ENCODE measurements at regions not wholly inside any gene's neighbourhood (a gene's known extent, or its start where the extent isn't known, plus 50 kb on each side); places are given as distances from the start of the nearest gene placed in this dataset.

DNA sequence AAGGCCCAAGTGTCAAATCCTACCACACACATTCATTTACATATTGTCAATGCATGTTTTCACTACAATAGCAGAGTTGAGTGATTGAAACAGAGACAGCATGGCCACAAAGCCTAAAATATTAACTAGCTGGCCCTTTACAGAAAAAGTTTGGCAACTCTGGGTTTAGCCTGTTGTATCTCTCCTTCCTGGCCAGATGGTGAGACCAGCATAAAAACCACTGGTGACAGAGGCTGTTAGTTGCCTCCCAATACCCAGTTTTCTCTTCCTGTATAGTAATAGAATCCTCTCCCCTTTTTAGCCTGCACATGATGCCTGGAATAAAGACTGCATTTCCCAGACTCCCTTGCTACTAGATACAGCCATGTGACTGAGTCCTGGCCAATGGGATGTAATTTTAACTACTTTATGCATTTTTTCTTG lies 100.0 kb upstream of the TAB2 start:
- Histone ChIP-seq H3K27me3 (ENCODE audit: control insufficient read depth, extremely low read depth, insufficient read depth, low read length) (no peaks in the 10 kb centered on the region), H3K4me2 (ENCODE audit: control insufficient read depth, extremely low read depth, insufficient read depth, low read depth, low read length) (no peak overlapping the region), H3K27ac (ENCODE audit: control insufficient read depth, insufficient read depth, low read length) (no peak overlapping the region), H3K4me1 (ENCODE audit: control insufficient read depth, extremely low read depth, insufficient read depth, low read length) (no peaks in the 10 kb centered on the region), H3K9me3 (ENCODE audit: control insufficient read depth, low read depth, low read length) (no peaks in the 10 kb centered on the region), H3K79me2 (ENCODE audit: control insufficient read depth, insufficient read depth, low read length) (no peaks in the 10 kb centered on the region), H3K9ac (ENCODE audit: control insufficient read depth, extremely low read depth, insufficient read depth, low read length) (no peak overlapping the region), H3K36me3 (ENCODE audit: control insufficient read depth in 2 of 2, extremely low read depth in 1 of 2, insufficient read depth in 2 of 2, low read length in 2 of 2) (no peaks in the 10 kb centered on the region), H3K4me3 (ENCODE audit: control insufficient read depth in 2 of 3, extremely low read depth in 1 of 3, insufficient read depth in 2 of 3, low read depth in 1 of 3, low read length in 3 of 3) (no peak overlapping the region), H3K9me1 (ENCODE audit: control insufficient read depth, extremely low read depth, insufficient read depth, low read length) (no peaks in the 10 kb centered on the region), H2AFZ (ENCODE audit: control insufficient read depth, low read length) (no peak overlapping the region), H4K20me1 (ENCODE audit: control insufficient read depth, extremely low read depth, insufficient read depth, low read length) (no peaks in the 10 kb centered on the region)
- dilution Hi-C loops (cut with MboI; ENCODE audit: extremely low pct_ligation_motif_present, low sequenced_read_pairs): no loop called here
- no peak for DNase-seq (ENCODE audit: low read depth, low spot score)
- FAIRE-seq: no peak
- no peak for TF ChIP-seq EZH2 (IDR thresholded peaks at IDR 0.05; ENCODE audit: low read length)
- TF ChIP-seq, protein P1, sequence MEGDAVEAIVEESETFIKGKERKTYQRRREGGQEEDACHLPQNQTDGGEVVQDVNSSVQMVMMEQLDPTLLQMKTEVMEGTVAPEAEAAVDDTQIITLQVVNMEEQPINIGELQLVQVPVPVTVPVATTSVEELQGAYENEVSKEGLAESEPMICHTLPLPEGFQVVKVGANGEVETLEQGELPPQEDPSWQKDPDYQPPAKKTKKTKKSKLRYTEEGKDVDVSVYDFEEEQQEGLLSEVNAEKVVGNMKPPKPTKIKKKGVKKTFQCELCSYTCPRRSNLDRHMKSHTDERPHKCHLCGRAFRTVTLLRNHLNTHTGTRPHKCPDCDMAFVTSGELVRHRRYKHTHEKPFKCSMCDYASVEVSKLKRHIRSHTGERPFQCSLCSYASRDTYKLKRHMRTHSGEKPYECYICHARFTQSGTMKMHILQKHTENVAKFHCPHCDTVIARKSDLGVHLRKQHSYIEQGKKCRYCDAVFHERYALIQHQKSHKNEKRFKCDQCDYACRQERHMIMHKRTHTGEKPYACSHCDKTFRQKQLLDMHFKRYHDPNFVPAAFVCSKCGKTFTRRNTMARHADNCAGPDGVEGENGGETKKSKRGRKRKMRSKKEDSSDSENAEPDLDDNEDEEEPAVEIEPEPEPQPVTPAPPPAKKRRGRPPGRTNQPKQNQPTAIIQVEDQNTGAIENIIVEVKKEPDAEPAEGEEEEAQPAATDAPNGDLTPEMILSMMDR (optimal IDR thresholded peaks at IDR 0.05 in 1 of 3, IDR thresholded peaks at IDR 0.05 in 1 of 3, conservative IDR thresholded peaks at IDR 0.05 in 1 of 3; ENCODE audit: extremely low read depth in 1 of 3, insufficient read depth in 2 of 3, low read length in 3 of 3): no peak

- Histone ChIP-seq H3K9me1 (ENCODE audit: control insufficient read depth, extremely low read depth, insufficient read depth, low read length) (no peaks in the 10 kb centered on the region), H3K79me2 (ENCODE audit: control insufficient read depth, insufficient read depth, low read length) (no peaks in the 10 kb centered on the region), H3K4me2 (ENCODE audit: control insufficient read depth, extremely low read depth, insufficient read depth, low read depth, low read length) (no peak overlapping the region), H3K36me3 (ENCODE audit: control insufficient read depth in 2 of 2, extremely low read depth in 1 of 2, insufficient read depth in 2 of 2, low read length in 2 of 2) (no peaks in the 10 kb centered on the region), H4K20me1 (ENCODE audit: control insufficient read depth, extremely low read depth, insufficient read depth, low read length) (no peaks in the 10 kb centered on the region), H3K4me3 (ENCODE audit: control insufficient read depth in 2 of 3, extremely low read depth in 1 of 3, insufficient read depth in 2 of 3, low read depth in 1 of 3, low read length in 3 of 3) (no peak overlapping the region), H3K4me1 (ENCODE audit: control insufficient read depth, extremely low read depth, insufficient read depth, low read length) (no peaks in the 10 kb centered on the region), H3K9me3 (ENCODE audit: control insufficient read depth, low read depth, low read length) (no peaks in the 10 kb centered on the region), H3K27me3 (ENCODE audit: control insufficient read depth, extremely low read depth, insufficient read depth, low read length) (no peaks in the 10 kb centered on the region), H3K9ac (ENCODE audit: control insufficient read depth, extremely low read depth, insufficient read depth, low read length) (no peak overlapping the region), H2AFZ (ENCODE audit: control insufficient read depth, low read length) (no peak overlapping the region), H3K27ac (ENCODE audit: control insufficient read depth, insufficient read depth, low read length) (no peak overlapping the region)
- dilution Hi-C loops (cut with MboI; ENCODE audit: extremely low pct_ligation_motif_present, low sequenced_read_pairs): no loop called here
- no peak for TF ChIP-seq EZH2 (IDR thresholded peaks at IDR 0.05; ENCODE audit: low read length)
- TF ChIP-seq, protein P1 (optimal IDR thresholded peaks at IDR 0.05 in 1 of 3, IDR thresholded peaks at IDR 0.05 in 1 of 3, conservative IDR thresholded peaks at IDR 0.05 in 1 of 3; ENCODE audit: extremely low read depth in 1 of 3, insufficient read depth in 2 of 3, low read length in 3 of 3): no peak
- DNase-seq (ENCODE audit: low read depth, low spot score): no peak
- no peak for FAIRE-seq
These were observed 99.0 kb upstream of the TAB2 start for GRCh38 chr6:149218471-149218870.

Measured in keratinocyte (primary cell).